ENCODE measurements at regions not wholly inside any gene's neighbourhood (a gene's known extent, or its start where the extent isn't known, plus 50 kb on each side); places are given as distances from the start of the nearest gene placed in this dataset.

GRCh38 chr5:106417163-106417562, 1253.6 kb downstream of the EFNA5 start:
- TF ChIP-seq EZH2 (IDR thresholded peaks at IDR 0.05; ENCODE audit: borderline replicate concordance, low read depth, low read length, poor library complexity, severe bottlenecking) (no peak), CTCF (conservative IDR thresholded peaks at IDR 0.05; ENCODE audit: low read depth, low read length) (no peak)
- Histone ChIP-seq H3K36me3 (ENCODE audit: insufficient read depth, low read length, poor library complexity, severe bottlenecking) (no peaks in the 10 kb centered on the region), H3K4me3 (ENCODE audit: low read depth, low read length, poor library complexity, severe bottlenecking) (no peak overlapping the region), H3K4me1 (ENCODE audit: insufficient read depth, low read length, poor library complexity, severe bottlenecking) (no peaks in the 10 kb centered on the region), H3K27ac (ENCODE audit: low read depth, low read length, poor library complexity, severe bottlenecking) (no peak overlapping the region), H3K9me3 (ENCODE audit: low read depth, low read length, poor library complexity, severe bottlenecking) (no peaks in the 10 kb centered on the region), H3K27me3 (replicated peaks; ENCODE audit: insufficient read depth, low read depth, low read length, poor library complexity) (no peaks in the 10 kb centered on the region)
- POLR2A ChIA-PET (ENCODE audit: low non-redundant PET), result interaction anchor here (0.6 kb wide), 1 partner anchor 227 kb away, joined by 5 read pairs; no protein-coding TSS in a partner anchor
- DNase-seq (ENCODE audit: low spot score), result no peak
- intact Hi-C loops (cut with micrococcal nuclease; ENCODE audit: unreplicated experiment), result no loop called here
- no TSS peak for BruUV-seq (replicated peaks)
- CTCF ChIA-PET, result no interaction called here

GRCh38 chr5:106415541-106415940, 1255.2 kb downstream of the EFNA5 start:
- H3K4me1 ChIP-seq (ENCODE audit: insufficient read depth, low read length, poor library complexity, severe bottlenecking), result no peaks in the 10 kb centered on the region
- no peak for DNase-seq (ENCODE audit: low spot score)
- H3K36me3 ChIP-seq (ENCODE audit: insufficient read depth, low read length, poor library complexity, severe bottlenecking), result no peaks in the 10 kb centered on the region
- no peak overlapping the region for H3K27ac ChIP-seq (ENCODE audit: low read depth, low read length, poor library complexity, severe bottlenecking)
- BruUV-seq (replicated peaks), result no TSS peak
- H3K4me3 ChIP-seq (ENCODE audit: low read depth, low read length, poor library complexity, severe bottlenecking), result no peak overlapping the region
- CTCF ChIA-PET, result no interaction called here
- POLR2A ChIA-PET (ENCODE audit: low non-redundant PET), result no interaction called here
- intact Hi-C loops (cut with micrococcal nuclease; ENCODE audit: unreplicated experiment), result no loop called here
- no peaks in the 10 kb centered on the region for H3K9me3 ChIP-seq (ENCODE audit: low read depth, low read length, poor library complexity, severe bottlenecking)
- H3K27me3 ChIP-seq (replicated peaks; ENCODE audit: insufficient read depth, low read depth, low read length, poor library complexity), result no peaks in the 10 kb centered on the region
- TF ChIP-seq EZH2 (IDR thresholded peaks at IDR 0.05; ENCODE audit: borderline replicate concordance, low read depth, low read length, poor library complexity, severe bottlenecking) (no peak), CTCF (conservative IDR thresholded peaks at IDR 0.05; ENCODE audit: low read depth, low read length) (no peak)

- H3K27ac ChIP-seq (ENCODE audit: low read depth, low read length, poor library complexity, severe bottlenecking), result no peak overlapping the region
- no peak overlapping the region for H3K4me3 ChIP-seq (ENCODE audit: low read depth, low read length, poor library complexity, severe bottlenecking)
- no peaks in the 10 kb centered on the region for H3K27me3 ChIP-seq (replicated peaks; ENCODE audit: insufficient read depth, low read depth, low read length, poor library complexity)
- intact Hi-C loops (cut with micrococcal nuclease; ENCODE audit: unreplicated experiment), result no loop called here
- H3K9me3 ChIP-seq (ENCODE audit: low read depth, low read length, poor library complexity, severe bottlenecking), result no peaks in the 10 kb centered on the region
- no peaks in the 10 kb centered on the region for H3K36me3 ChIP-seq (ENCODE audit: insufficient read depth, low read length, poor library complexity, severe bottlenecking)
- BruUV-seq (replicated peaks), result no TSS peak
- TF ChIP-seq CTCF (conservative IDR thresholded peaks at IDR 0.05; ENCODE audit: low read depth, low read length) (no peak), EZH2 (IDR thresholded peaks at IDR 0.05; ENCODE audit: borderline replicate concordance, low read depth, low read length, poor library complexity, severe bottlenecking) (no peak)
- ChIA-PET POLR2A (ENCODE audit: low non-redundant PET) (no interaction called here), CTCF (no interaction called here)
- no peaks in the 10 kb centered on the region for H3K4me1 ChIP-seq (ENCODE audit: insufficient read depth, low read length, poor library complexity, severe bottlenecking)
- no peak for DNase-seq (ENCODE audit: low spot score)
Observed at GRCh38 chr5:106414342-106414741, 1256.4 kb downstream of the EFNA5 start.

All from A673 (cell line).